ENCODE measurements at regions not wholly inside any gene's neighbourhood (a gene's known extent, or its start where the extent isn't known, plus 50 kb on each side); places are given as distances from the start of the nearest gene placed in this dataset.
A peak's percentile ranks its signal among the peaks of the same experiment; 100 is the strongest.

- no peak for DNase-seq (ENCODE audit: low read depth)
- TF ChIP-seq, protein P1, sequence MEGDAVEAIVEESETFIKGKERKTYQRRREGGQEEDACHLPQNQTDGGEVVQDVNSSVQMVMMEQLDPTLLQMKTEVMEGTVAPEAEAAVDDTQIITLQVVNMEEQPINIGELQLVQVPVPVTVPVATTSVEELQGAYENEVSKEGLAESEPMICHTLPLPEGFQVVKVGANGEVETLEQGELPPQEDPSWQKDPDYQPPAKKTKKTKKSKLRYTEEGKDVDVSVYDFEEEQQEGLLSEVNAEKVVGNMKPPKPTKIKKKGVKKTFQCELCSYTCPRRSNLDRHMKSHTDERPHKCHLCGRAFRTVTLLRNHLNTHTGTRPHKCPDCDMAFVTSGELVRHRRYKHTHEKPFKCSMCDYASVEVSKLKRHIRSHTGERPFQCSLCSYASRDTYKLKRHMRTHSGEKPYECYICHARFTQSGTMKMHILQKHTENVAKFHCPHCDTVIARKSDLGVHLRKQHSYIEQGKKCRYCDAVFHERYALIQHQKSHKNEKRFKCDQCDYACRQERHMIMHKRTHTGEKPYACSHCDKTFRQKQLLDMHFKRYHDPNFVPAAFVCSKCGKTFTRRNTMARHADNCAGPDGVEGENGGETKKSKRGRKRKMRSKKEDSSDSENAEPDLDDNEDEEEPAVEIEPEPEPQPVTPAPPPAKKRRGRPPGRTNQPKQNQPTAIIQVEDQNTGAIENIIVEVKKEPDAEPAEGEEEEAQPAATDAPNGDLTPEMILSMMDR (IDR thresholded peaks at IDR 0.05; ENCODE audit: low read length, missing control alignments), result no peak
- H3K4me3 ChIP-seq (replicated peaks; ENCODE audit: low read depth, low read length), result no peak overlapping the region
Observed at GRCh38 chr11:95693298-95693697, 96.3 kb downstream of the FAM76B start.

GRCh38 chr11:95692526-95693260 is 96.9 kb downstream of the FAM76B start:
- H3K4me3 ChIP-seq (replicated peaks; ENCODE audit: low read depth, low read length), result no peak overlapping the region
- DNase-seq (ENCODE audit: low read depth), result peak; percentile 50
- TF ChIP-seq, protein P1 (IDR thresholded peaks at IDR 0.05; ENCODE audit: low read length, missing control alignments), result no peak

DNA sequence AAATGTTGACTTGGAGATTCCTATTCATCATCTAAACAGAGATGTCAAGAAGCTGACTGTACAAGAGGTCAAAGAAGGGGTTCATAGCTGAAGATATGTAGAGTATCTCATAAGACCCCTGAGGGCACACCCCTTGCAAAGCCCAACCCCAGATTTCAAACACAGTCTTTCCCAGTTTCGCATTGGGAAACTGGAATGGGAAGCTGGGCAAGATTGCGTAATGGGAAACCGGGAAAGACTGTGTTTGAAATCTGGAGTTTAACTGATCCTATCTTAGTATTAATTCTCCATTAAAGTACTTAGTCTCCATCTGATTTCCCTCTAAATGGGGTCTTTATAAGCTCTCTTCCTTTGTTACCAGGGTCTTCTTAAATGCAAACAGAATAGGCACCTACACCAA is 99.5 kb downstream of the FAM76B start:
- no peak for DNase-seq (ENCODE audit: low read depth)
- H3K4me3 ChIP-seq (replicated peaks; ENCODE audit: low read depth, low read length), result no peak overlapping the region
- TF ChIP-seq, protein P1 (IDR thresholded peaks at IDR 0.05; ENCODE audit: low read length, missing control alignments), result no peak

DNA sequence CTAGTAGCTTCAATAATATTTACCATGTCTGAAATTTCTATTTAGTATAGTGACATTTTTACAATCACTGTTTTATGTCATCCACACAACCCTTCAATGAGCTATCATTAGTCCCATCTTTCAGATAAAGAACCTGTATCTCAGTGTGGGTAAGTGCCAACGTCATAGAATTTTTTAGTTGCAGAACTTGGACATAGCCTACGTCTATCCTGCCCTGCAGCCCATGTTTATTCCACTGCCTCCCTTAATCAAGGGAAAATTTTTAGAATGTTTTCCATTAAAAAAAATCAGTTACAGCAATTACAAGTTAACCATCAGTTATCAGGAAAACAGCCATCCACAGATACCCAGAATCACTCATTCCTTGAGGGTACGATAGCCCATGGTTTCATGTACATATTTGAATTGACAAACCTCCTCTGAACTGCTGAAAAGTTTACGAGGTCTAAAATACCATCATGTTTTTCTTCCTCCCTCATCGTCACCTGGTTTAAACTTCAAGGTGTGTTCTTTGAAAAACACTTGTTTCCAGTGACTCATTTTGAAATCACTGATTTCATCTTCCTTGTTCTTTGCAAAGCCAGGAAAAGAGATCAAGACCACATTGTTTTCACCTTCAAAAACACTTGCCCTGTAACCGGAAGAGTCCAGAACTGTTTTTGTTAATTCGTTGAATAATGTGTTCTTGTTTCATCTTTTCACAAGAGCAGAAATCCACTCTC is 100.9 kb downstream of the FAM76B start:
- TF ChIP-seq, protein P1 (IDR thresholded peaks at IDR 0.05; ENCODE audit: low read length, missing control alignments), result no peak
- DNase-seq (ENCODE audit: low read depth), result no peak
- no peak overlapping the region for H3K4me3 ChIP-seq (replicated peaks; ENCODE audit: low read depth, low read length)

- TF ChIP-seq, protein P1 (IDR thresholded peaks at IDR 0.05; ENCODE audit: low read length, missing control alignments), result no peak
- no peak for DNase-seq (ENCODE audit: low read depth)
- no peak overlapping the region for H3K4me3 ChIP-seq (replicated peaks; ENCODE audit: low read depth, low read length)
Observed at GRCh38 chr11:95688015-95688414, 101.6 kb downstream of the FAM76B start.

- no peak overlapping the region for H3K4me3 ChIP-seq (replicated peaks; ENCODE audit: low read depth, low read length)
- TF ChIP-seq, protein P1 (IDR thresholded peaks at IDR 0.05; ENCODE audit: low read length, missing control alignments), result no peak
- no peak for DNase-seq (ENCODE audit: low read depth)
Observed at GRCh38 chr11:95686265-95686664, 103.3 kb downstream of the FAM76B start.

All from fibroblast of pulmonary artery (primary cell).